ENCODE measurements at regions not wholly inside any gene's neighbourhood (a gene's known extent, or its start where the extent isn't known, plus 50 kb on each side); places are given as distances from the start of the nearest gene placed in this dataset.

DNA sequence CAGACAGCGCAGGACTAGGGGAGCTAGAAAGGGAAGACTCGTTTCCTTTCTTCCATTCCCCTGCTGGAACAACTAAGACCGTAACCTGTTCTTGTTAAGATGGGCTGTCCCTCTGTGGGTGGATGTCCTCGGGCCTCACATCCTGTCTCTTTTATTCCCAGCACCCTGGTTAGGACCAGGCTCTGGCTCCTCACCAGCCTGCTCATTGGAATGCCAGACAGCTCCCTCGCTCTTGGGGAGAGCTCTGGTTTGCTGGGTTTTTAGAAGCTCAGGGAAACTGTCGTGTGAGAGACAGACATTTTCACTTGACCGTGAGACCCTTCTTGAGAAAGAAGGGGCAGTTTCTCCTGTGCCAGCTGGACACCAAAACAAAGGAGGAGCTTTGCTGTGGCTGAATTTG is 58.1 kb upstream of the HABP2 start:
- no peak for TF ChIP-seq CTCF (IDR thresholded peaks at IDR 0.05)
- TF ChIP-seq POLR2A (IDR thresholded peaks at IDR 0.05), result no peak

Measured in lower leg skin (tissue), 3 donors.